K562 (cell line): ENCODE measurements at regions not wholly inside any gene's neighbourhood (a gene's known extent, or its start where the extent isn't known, plus 50 kb on each side); places are given as distances from the start of the nearest gene placed in this dataset.

ENCODE experiments used
- ATAC-seq: fragments of 200-7000 bp; cut with Tn5 transposase; 3 replicates; pipeline ENCODE4 v1.9.1; 2020; ENCODE audit warnings: moderate library complexity
- BruUV-seq: library from RNA; stranded (reverse); fragments of 400-500 nt; replicated peaks from 2 replicates; lab custom pipeline; 2021; lab: Mats Ljungman, UMichigan
- CTCF ChIA-PET: fragments of 300-600 bp; formaldehyde crosslinking; extraction: SDS; loops from one replicate; lab custom pipeline; 2021; ENCODE audit warnings: low intra/inter-chr PET ratio; lab: Yijun Ruan, JAX
- POLR2A ChIA-PET: fragments of 300-600, 350-650 bp; sonication (Branson Sonifier 250); formaldehyde crosslinking; extraction: SDS; loops from one replicate; lab custom pipeline; 2021; ENCODE audit warnings: antibody characterized with exemption, inconsistent platforms; lab: Yijun Ruan, JAX
- DNase-seq, 4 experiments: peaks; one replicate each; pipeline versions ENCODE4 v3.0.0 to v3.0.0-alpha.2; 2011 to 2018; ENCODE audit warnings: low spot score in 3 of 4, mixed read lengths in 3 of 4; ENCODE audit errors: extremely low read depth in 1 of 4
- FAIRE-seq: peaks from 2 replicates; lab custom pipeline; 2011; peaks lifted over from hg19 to GRCh38; lab: Jason Lieb, UNC
- H2AFZ ChIP-seq: 2 replicates; pipeline ENCODE4 v1.6.0; 2011; ENCODE audit warnings: low read depth, low read length, control low read depth, inconsistent platforms
- H3K27ac ChIP-seq: fragments of 200-600 bp; 3 replicates; pipeline ENCODE4 v1.8.0; 2011; ENCODE audit warnings: low read depth, mild to moderate bottlenecking, control low read depth, inconsistent platforms, low read length, moderate library complexity, mixed read lengths; ENCODE audit errors: extremely low read depth
- H3K27me3 ChIP-seq, 2 experiments: fragments of 300-600 bp in 1 of 2; 2 replicates in 1 of 2; 3 replicates in 1 of 2; pipeline versions ENCODE4 v1.6.0 to v1.8.0; 2011; ENCODE audit warnings: inconsistent platforms in 2 of 2, low read length in 2 of 2, mild to moderate bottlenecking in 1 of 2, mixed read lengths in 1 of 2, moderate library complexity in 1 of 2; ENCODE audit not compliant: control insufficient read depth in 2 of 2, insufficient read depth in 2 of 2
- H3K36me3 ChIP-seq: fragments of 300-600 bp; 3 replicates; pipeline ENCODE4 v1.8.0; 2011; ENCODE audit warnings: mild to moderate bottlenecking, low read length, inconsistent platforms; ENCODE audit not compliant: control insufficient read depth, insufficient read depth
- H3K4me1 ChIP-seq, 2 experiments: fragments of 200-600 bp in 1 of 2; replicated peaks in 1 of 2; 2 replicates in 1 of 2; 3 replicates in 1 of 2; pipeline versions ENCODE4 v1.5.1 to v1.8.0; 2011; ENCODE audit warnings: inconsistent platforms in 2 of 2, low read length in 2 of 2, mild to moderate bottlenecking in 1 of 2, mixed read lengths in 1 of 2, moderate library complexity in 1 of 2; ENCODE audit not compliant: control insufficient read depth in 2 of 2, insufficient read depth in 2 of 2
- H3K4me2 ChIP-seq: 2 replicates; pipeline ENCODE4 v1.6.1; 2011; ENCODE audit warnings: low read length, control low read depth, inconsistent platforms, mixed read lengths; ENCODE audit not compliant: insufficient read depth
- H3K4me3 ChIP-seq: fragments of 200-600 bp; sonication (generic), shearing (Covaris generic); 2 replicates; pipeline ENCODE4 v1.5.1; 2016; ENCODE audit warnings: control low read depth, inconsistent platforms
- H3K79me2 ChIP-seq: fragments of 200-600 bp; 3 replicates; pipeline ENCODE4 v1.8.0; 2011; ENCODE audit warnings: low read length, inconsistent platforms; ENCODE audit not compliant: control insufficient read depth, insufficient read depth
- H3K9ac ChIP-seq, 2 experiments: 2 replicates each; pipeline versions ENCODE4 v1.6.0 to v1.6.1; 2011; ENCODE audit warnings: low read depth in 2 of 2, low read length in 2 of 2, control low read depth in 1 of 2, inconsistent platforms in 1 of 2, mild to moderate bottlenecking in 1 of 2, mixed read lengths in 1 of 2; ENCODE audit not compliant: insufficient read depth in 1 of 2
- H3K9me1 ChIP-seq: one replicate; pipeline ENCODE4 v1.6.0; 2011; ENCODE audit warnings: inconsistent platforms, mild to moderate bottlenecking, low read length, moderate library complexity; ENCODE audit not compliant: control insufficient read depth, insufficient read depth
- H3K9me3 ChIP-seq: replicated peaks from 2 replicates; pipeline ENCODE4 v1.5.1; 2011; ENCODE audit warnings: low read depth, low read length, inconsistent platforms; ENCODE audit not compliant: control insufficient read depth, insufficient read depth
- H4K20me1 ChIP-seq: replicated peaks from 2 replicates; pipeline ENCODE4 v1.6.1; 2011; ENCODE audit warnings: low read length, inconsistent platforms, mixed read lengths; ENCODE audit not compliant: control insufficient read depth, insufficient read depth
- CBX5 ChIP-seq: IDR thresholded peaks from 2 replicates; pipeline ENCODE4 v1.6.1; 2014; ENCODE audit warnings: low read depth, borderline replicate concordance
- CREB3L1 ChIP-seq: fragments of 450-650 bp; IDR thresholded peaks from 2 replicates; pipeline ENCODE4 v1.6.1; 2014; ENCODE audit warnings: low read depth, mild to moderate bottlenecking, moderate library complexity, borderline replicate concordance
- HBP1 ChIP-seq: fragments of 450-650 bp; formaldehyde crosslinking; IDR thresholded peaks from 2 replicates; pipeline ENCODE4 v1.4.0; 2022; ENCODE audit warnings: missing genetic modification characterization
- NCOA4 ChIP-seq: fragments of 450-650 bp; IDR thresholded peaks from 2 replicates; pipeline ENCODE4 v1.6.1; 2018; ENCODE audit warnings: mild to moderate bottlenecking; ENCODE audit not compliant: partially characterized antibody
- PHB2 ChIP-seq: fragments of 450-650 bp; IDR thresholded peaks from 2 replicates; pipeline ENCODE4 v1.6.1; 2017; ENCODE audit warnings: low read depth
- SNAPC5 ChIP-seq: fragments of 250-450 bp; sonication (Bioruptor Pico); IDR thresholded peaks from 2 replicates; pipeline ENCODE4 v1.8.0; 2021; ENCODE audit warnings: moderate library complexity, mild to moderate bottlenecking, inconsistent platforms
- TAF1 ChIP-seq: IDR thresholded peaks from 2 replicates; pipeline ENCODE4 v1.6.1; 2011; ENCODE audit warnings: mild to moderate bottlenecking, low read length, moderate library complexity; ENCODE audit not compliant: insufficient read depth, control insufficient read depth, severe bottlenecking; ENCODE audit errors: extremely low read depth
- TCFL5 ChIP-seq: fragments of 250-450 bp; sonication (Bioruptor Pico); conservative IDR thresholded peaks from 2 replicates; pipeline ENCODE4 v1.6.1; 2021; ENCODE audit warnings: mild to moderate bottlenecking, moderate library complexity, matching md5 sums
- WGBS: fragments of 100-300 bp; shearing (Covaris generic); methylation state at CpG from one replicate; pipeline ENCODE4 v1.1.6; 2016; ENCODE audit warnings: low coverage, mixed read lengths; ENCODE audit not compliant: insufficient coverage; ENCODE audit errors: missing lambda C conversion rate; 5-methylcytosine and 5-hydroxymethylcytosine counted together
- in situ Hi-C: fragments of 300-500 bp; cut with MboI; formaldehyde crosslinking; loops from 4 replicates; pipeline ENCODE4 v1.15.0; 2018; ENCODE audit warnings: inconsistent platforms, mixed read lengths
- intact Hi-C: fragments of 100-400 bp; cut with micrococcal nuclease; formaldehyde crosslinking; loops from 2 replicates; pipeline ENCODE4 v1.14.2; 2022

GRCh38 chr4:25590171-25590570, 65.5 kb upstream of the SLC34A2 start (continued):
- no peak for TF ChIP-seq TCFL5 (CRISPR knock-in tag)

GRCh38 chr4:25592736-25593135, 62.9 kb upstream of the SLC34A2 start:
- DNase-seq, result no peak
- WGBS, result 0% methylated on average over 5 of the region's 5 CpGs
- in situ Hi-C loops, result no loop called here

More at GRCh38 chr4:25592736-25593135, 62.9 kb upstream of the SLC34A2 start:
- no peaks in the 10 kb centered on the region for H3K9me3 ChIP-seq
- TF ChIP-seq TAF1 (no peak), PHB2 (no peak), CREB3L1 (no peak), HBP1 (CRISPR knock-in tag) (no peak), SNAPC5 (CRISPR knock-in tag) (no peak), CBX5 (no peak), NCOA4 (no peak)
- H3K79me2 ChIP-seq, result no peaks in the 10 kb centered on the region
- POLR2A ChIA-PET, result no interaction called here
- ATAC-seq (no peak), FAIRE-seq (no peak)
- CTCF ChIA-PET, result no interaction called here
- no peaks in the 10 kb centered on the region for H3K36me3 ChIP-seq
- H3K9ac ChIP-seq, result no peak overlapping the region
- H3K4me3 ChIP-seq, result no peak overlapping the region
- no peaks in the 10 kb centered on the region for H3K9me1 ChIP-seq
- BruUV-seq, result no TSS peak
- no peaks in the 10 kb centered on the region for H4K20me1 ChIP-seq
- intact Hi-C loops, result no loop called here
- no peak overlapping the region for H3K4me2 ChIP-seq
- H3K27me3 ChIP-seq, result peaks cover 0 to 11% of the 10 kb centered on the region in 2 experiments; a peak in 2 of 5 replicates
- H2AFZ ChIP-seq, result no peak overlapping the region
- no peak overlapping the region for H3K27ac ChIP-seq
- no peaks in the 10 kb centered on the region for H3K4me1 ChIP-seq
